ENCODE measurements at regions not wholly inside any gene's neighbourhood (a gene's known extent, or its start where the extent isn't known, plus 50 kb on each side); places are given as distances from the start of the nearest gene placed in this dataset.

GRCh38 chr6:44051515-44051914 is 75.7 kb downstream of the MRPL14 start:
- in situ Hi-C loops (cut with HindIII; ENCODE audit: low sequenced_read_pairs) = no loop called here
- DNase-seq (ENCODE audit: low spot score) = no peak

- in situ Hi-C loops (cut with HindIII; ENCODE audit: low sequenced_read_pairs) = no loop called here
These were observed 76.3 kb downstream of the MRPL14 start for GRCh38 chr6:44050872-44051505.

GRCh38 chr6:44049989-44050871 is 77.0 kb downstream of the MRPL14 start:
- DNase-seq (ENCODE audit: low spot score) = no peak
- in situ Hi-C loops (cut with HindIII; ENCODE audit: low sequenced_read_pairs) = no loop called here

More at GRCh38 chr6:44050872-44051505, 76.3 kb downstream of the MRPL14 start:
- DNase-seq (ENCODE audit: low spot score) = no peak

- DNase-seq (ENCODE audit: low spot score) = no peak
- in situ Hi-C loops (cut with HindIII; ENCODE audit: low sequenced_read_pairs) = no loop called here
These were observed 77.9 kb downstream of the MRPL14 start for GRCh38 chr6:44049163-44049988.

- no peak for DNase-seq (ENCODE audit: low spot score)
- in situ Hi-C loops (cut with HindIII; ENCODE audit: low sequenced_read_pairs) = no loop called here
These were observed 79.0 kb downstream of the MRPL14 start for GRCh38 chr6:44048277-44048676.

DNA sequence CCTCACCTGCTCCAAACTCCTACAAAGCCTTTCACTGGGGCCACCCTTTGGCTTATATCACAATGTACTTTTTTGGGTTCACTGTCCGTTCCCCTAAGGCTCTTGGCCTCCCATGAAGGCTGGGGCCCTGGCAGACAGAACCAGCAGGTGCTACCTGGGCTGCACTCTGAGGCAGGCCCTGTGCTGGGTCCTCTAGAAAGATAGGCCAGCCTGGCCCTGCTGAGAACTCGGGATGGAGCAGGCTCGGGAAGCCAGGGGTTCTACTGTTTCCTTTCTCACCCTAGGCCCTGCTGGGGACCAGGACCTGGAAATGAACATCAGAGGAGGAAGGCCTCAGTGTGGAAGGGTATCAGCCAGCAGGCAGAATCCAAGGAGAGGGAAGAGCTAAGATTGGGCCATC is 79.5 kb downstream of the MRPL14 start:
- in situ Hi-C loops (cut with HindIII; ENCODE audit: low sequenced_read_pairs) = no loop called here

GRCh38 chr6:44047179-44047546 is 80.1 kb downstream of the MRPL14 start:
- DNase-seq (ENCODE audit: low spot score) = no peak
- in situ Hi-C loops (cut with HindIII; ENCODE audit: low sequenced_read_pairs) = no loop called here

More for the DNA sequence above, 79.5 kb downstream of the MRPL14 start:
- DNase-seq (ENCODE audit: low spot score) = no peak

DNA sequence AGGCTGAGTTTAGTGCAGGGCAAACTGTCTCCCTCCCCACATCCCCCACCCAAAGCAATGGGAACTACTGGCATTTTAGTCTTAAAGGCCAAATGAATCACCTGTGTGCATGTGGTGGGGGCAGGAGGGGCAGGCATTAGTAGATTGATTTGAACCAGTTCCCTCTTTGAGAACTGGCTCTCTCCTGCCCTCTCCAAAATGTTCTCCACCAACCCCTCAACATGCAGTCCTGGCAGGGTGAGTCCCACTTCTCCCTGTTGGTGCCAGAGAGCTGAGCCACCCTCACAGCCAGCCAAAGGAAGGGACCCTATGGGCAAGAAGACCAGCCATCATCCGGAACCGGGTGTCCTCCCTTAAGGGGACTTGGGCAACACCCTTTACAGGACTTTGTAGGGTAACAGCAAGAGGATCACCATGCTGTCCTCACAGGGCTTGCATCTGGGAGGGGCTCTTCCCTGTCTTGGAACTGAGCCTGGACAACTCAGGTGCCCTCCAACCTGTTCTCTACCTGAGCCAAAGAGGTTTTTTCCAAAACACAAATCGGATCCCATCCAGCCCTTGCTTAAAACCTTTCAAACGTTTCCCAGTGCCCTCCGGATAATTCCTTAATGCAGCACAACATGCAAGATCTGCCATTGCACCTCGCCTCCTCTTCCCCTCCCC is 80.6 kb downstream of the MRPL14 start:
- in situ Hi-C loops (cut with HindIII; ENCODE audit: low sequenced_read_pairs) = no loop called here
- no peak for DNase-seq (ENCODE audit: low spot score)

DNA sequence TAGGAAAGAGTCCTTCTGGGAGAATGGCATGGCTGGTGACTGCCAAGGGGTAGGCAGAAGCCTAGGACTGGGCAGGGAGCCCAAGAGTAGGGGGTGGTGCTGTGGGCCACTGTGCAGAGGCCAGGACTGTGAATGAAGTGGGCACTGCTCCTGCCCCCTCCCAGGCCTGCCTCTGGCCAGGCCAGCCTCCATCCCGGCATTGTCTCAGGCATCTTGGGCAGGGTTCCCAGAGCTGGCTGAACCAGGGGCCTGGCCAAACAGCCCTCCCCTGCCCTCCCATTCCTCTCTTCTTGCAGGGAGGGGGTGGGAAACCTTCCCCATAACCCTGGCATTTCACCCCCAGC is 81.6 kb downstream of the MRPL14 start:
- peak; percentile 41 for DNase-seq (ENCODE audit: low spot score)
- in situ Hi-C loops (cut with HindIII; ENCODE audit: low sequenced_read_pairs) = no loop called here

DNA sequence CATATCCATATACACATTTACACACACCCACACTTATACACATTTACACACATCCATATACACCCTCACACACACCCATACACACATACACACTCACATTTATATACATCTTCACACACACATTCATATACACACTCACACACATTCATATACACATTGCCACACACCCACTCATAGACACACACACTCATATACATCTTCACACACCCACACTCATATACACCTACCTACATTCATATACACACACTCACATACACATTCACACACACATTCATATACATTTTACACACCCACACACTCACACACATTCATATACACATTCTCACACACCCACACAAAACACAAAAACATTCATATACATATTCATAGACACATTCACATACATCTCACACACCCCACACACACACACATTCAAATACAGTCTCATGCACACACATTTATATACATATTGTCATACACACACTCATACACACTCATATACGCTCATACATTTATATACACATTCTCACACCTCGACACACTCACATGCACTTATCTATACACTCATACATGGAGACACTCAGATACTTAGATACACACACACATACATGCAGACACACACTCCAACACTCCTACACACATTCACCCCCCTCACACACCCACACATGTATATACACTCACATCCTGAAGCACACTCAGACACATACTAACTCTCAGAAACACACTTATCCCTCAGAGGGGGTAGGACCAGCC is 82.1 kb downstream of the MRPL14 start:
- no peak for DNase-seq (ENCODE audit: low spot score)
- in situ Hi-C loops (cut with HindIII; ENCODE audit: low sequenced_read_pairs) = no loop called here

GRCh38 chr6:44044154-44044539 is 83.1 kb downstream of the MRPL14 start:
- peak; percentile 39 for DNase-seq (ENCODE audit: low spot score)

DNA sequence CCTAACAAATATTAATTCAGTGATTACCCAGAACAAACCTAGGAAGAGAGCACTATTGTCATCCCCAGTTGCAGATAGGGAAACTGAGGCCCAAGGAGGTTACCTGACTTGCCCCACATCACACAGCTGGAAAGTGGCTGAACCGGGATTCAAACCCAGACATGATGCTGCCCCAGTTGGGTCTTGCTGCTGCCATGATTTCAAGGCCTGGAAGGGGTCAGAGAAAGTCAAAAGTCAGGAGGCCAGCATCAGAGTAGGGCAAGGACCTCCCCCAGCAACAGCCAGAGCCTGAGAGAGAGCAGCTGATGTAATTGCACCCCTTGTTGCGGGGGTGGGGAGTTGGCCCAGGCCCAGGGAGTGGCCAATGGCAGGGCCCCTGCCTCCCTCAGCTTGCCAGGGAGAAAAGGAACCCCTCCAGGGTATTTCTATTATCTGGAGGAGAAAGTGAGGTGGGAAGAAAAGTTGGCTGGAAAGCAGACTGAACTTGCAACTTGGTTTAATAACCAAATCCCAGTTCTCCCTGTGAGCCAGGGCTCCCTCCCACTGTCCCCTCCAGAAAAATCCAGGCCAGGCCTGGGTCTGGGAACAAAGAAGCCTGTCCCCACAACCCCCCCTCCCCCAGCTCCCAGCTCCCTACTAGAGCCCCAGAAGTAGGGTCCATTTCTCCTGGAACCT is 83.6 kb downstream of the MRPL14 start:
- in situ Hi-C loops (cut with HindIII; ENCODE audit: low sequenced_read_pairs) = no loop called here
- peak; percentile 28 for DNase-seq (ENCODE audit: low spot score)

More at GRCh38 chr6:44044154-44044539, 83.1 kb downstream of the MRPL14 start:
- in situ Hi-C loops (cut with HindIII; ENCODE audit: low sequenced_read_pairs) = no loop called here

- in situ Hi-C loops (cut with HindIII; ENCODE audit: low sequenced_read_pairs) = no loop called here
- no peak for DNase-seq (ENCODE audit: low spot score)
These were observed 84.2 kb downstream of the MRPL14 start for GRCh38 chr6:44042989-44043478.

- in situ Hi-C loops (cut with HindIII; ENCODE audit: low sequenced_read_pairs) = no loop called here
These were observed 84.8 kb downstream of the MRPL14 start for GRCh38 chr6:44042261-44042988.

DNA sequence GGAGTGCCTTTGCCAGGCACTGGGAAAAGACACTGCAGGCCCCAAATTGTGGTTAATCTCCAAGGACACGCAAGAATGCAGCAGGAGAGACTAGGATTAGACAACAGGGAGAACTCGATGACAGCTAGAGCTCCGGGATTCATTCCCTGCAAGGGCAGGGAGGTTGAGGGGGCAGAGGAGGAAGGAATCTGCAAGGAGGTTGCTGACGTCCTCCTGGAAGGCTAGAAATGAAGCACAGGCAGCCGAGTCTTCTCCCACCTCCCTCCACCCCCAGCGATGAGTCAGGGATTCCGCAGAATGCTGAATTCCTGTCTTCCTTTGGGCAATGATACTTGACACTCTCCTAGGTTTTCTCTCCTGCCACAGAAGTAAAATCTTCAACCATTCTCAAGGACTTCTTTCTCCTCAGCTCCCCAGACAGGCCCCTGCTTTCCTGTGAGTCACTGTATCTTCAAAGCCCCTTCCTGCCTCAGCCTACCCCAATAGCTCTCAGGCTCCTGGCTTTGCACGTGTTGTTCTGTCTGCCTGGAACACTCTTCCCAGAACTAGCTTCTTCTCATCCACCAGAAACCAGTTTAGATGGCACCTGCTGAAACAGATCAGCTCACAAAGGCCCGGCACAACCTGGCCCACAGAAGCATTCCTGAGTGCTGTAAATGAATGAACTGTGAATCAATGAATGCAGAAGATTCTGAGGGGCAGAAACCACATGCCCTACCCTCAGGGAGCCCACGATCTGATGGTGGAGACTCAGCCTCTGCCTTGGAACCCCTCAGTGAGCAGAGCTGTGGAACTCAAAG is 85.6 kb downstream of the MRPL14 start:
- in situ Hi-C loops (cut with HindIII; ENCODE audit: low sequenced_read_pairs) = no loop called here
- DNase-seq (ENCODE audit: low spot score) = no peak

More at GRCh38 chr6:44042261-44042988, 84.8 kb downstream of the MRPL14 start:
- no peak for DNase-seq (ENCODE audit: low spot score)

- in situ Hi-C loops (cut with HindIII; ENCODE audit: low sequenced_read_pairs) = no loop called here
- no peak for DNase-seq (ENCODE audit: low spot score)
These were observed 86.5 kb downstream of the MRPL14 start for GRCh38 chr6:44040786-44041185.

Data from G401 (cell line).